Esophagus squamous epithelium (tissue), 5 donors: ENCODE measurements at regions not wholly inside any gene's neighbourhood (a gene's known extent, or its start where the extent isn't known, plus 50 kb on each side); places are given as distances from the start of the nearest gene placed in this dataset.

ENCODE experiments used
- DNase-seq: peaks from one replicate; lab custom pipeline; 2025; lab: John Stamatoyannopoulos, UW
- H3K27ac ChIP-seq, 4 donors: fragments of 200-600 bp; sonication (generic); one replicate each; pipeline ENCODE4 v1.5.1; 2016 to 2019; ENCODE audit warnings: mild to moderate bottlenecking in 1 of 4
- H3K27me3 ChIP-seq, 4 donors: fragments of 200-600 bp; sonication (generic); 1 replicate in 3 of 4; 2 replicates in 1 of 4; pipeline versions ENCODE4 v1.5.1 to v1.6.0; 2017 to 2021; ENCODE audit warnings: antibody characterized with exemption in 1 of 4
- H3K36me3 ChIP-seq, 3 donors: fragments of 200-600 bp; sonication (generic); one replicate each; pipeline ENCODE4 v1.5.1; 2016 to 2019
- H3K4me1 ChIP-seq, 3 donors: fragments of 200-600 bp; sonication (generic); one replicate each; pipeline ENCODE4 v1.5.1; 2017 to 2019
- H3K4me3 ChIP-seq, 4 donors: fragments of 200-600 bp; sonication (generic); 1 replicate in 3 of 4; 2 replicates in 1 of 4; pipeline ENCODE4 v1.5.1; 2016 to 2019; ENCODE audit warnings: mild to moderate bottlenecking in 2 of 4, moderate library complexity in 1 of 4
- H3K9me3 ChIP-seq, 3 donors: fragments of 200-600 bp; sonication (generic); one replicate each; pipeline ENCODE4 v1.5.1; 2016 to 2019
- POLR2A ChIP-seq, 4 donors: fragments of 450-650 bp; IDR thresholded peaks; one replicate each; pipeline ENCODE4 v1.6.1; 2017; ENCODE audit warnings: antibody characterized with exemption in 4 of 4, mild to moderate bottlenecking in 4 of 4, moderate library complexity in 3 of 4
- WGBS, 2 donors: methylation state at CpG; one replicate each; pipeline ENCODE4 v1.1.5; 2018; 5-methylcytosine and 5-hydroxymethylcytosine counted together
- intact Hi-C: fragments of 100-400 bp; cut with DNase I; formaldehyde crosslinking; loops from one replicate; pipeline ENCODE4 v1.15.0; 2022
- TF ChIP-seq, protein P1 (sequence below), 6 experiments: fragments of 450-650 bp in 4 of 6; fragments of 200-600 bp in 2 of 6; sonication (generic) in 2 of 6; IDR thresholded peaks; one replicate each; pipeline ENCODE4 v1.5.1; 2016 to 2019; ENCODE audit warnings: antibody characterized with exemption in 6 of 6, mild to moderate bottlenecking in 4 of 6, moderate library complexity in 4 of 6
- donor health status: DM: yes; HTN: yes; CAD: no.

DNA sequence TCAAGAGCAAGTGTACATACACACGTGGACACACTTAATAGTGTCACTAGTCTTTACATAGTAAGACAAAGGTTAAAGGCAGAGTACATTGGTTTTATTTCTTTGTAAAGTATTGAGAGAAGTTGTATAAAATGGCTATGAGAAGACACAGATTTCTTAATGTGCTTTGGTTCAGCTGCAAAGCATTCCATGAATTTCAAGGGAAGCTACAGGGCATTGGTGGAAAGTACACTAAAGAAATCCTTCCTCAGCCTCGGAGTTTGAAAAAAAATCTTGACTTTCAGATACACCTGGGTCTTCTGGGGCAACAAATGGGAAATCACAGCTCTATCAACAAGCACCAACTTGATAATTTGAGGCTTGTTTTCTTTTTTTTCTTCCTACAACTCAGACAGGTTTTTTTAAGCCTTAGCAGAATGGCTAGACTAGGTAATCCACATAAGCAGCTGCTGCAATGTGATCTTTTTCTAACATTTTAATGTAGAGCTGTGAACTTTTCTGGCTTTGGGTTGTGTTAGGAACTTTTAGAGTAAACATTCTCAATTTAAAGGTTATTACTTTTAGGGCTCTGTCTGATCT is 140.4 kb upstream of the FST start:
- no peak for DNase-seq
- TF ChIP-seq, protein P1, sequence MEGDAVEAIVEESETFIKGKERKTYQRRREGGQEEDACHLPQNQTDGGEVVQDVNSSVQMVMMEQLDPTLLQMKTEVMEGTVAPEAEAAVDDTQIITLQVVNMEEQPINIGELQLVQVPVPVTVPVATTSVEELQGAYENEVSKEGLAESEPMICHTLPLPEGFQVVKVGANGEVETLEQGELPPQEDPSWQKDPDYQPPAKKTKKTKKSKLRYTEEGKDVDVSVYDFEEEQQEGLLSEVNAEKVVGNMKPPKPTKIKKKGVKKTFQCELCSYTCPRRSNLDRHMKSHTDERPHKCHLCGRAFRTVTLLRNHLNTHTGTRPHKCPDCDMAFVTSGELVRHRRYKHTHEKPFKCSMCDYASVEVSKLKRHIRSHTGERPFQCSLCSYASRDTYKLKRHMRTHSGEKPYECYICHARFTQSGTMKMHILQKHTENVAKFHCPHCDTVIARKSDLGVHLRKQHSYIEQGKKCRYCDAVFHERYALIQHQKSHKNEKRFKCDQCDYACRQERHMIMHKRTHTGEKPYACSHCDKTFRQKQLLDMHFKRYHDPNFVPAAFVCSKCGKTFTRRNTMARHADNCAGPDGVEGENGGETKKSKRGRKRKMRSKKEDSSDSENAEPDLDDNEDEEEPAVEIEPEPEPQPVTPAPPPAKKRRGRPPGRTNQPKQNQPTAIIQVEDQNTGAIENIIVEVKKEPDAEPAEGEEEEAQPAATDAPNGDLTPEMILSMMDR (IDR thresholded peaks at IDR 0.05), result no peak
- TF ChIP-seq POLR2A (IDR thresholded peaks at IDR 0.05), result no peak
- intact Hi-C loops, result no loop called here
- Histone ChIP-seq H3K4me1 (peaks cover 0 to 53% (median 2%) of the 10 kb centered on the region in 3 donors), H3K27me3 (no peaks in the 10 kb centered on the region), H3K36me3 (no peaks in the 10 kb centered on the region), H3K9me3 (no peaks in the 10 kb centered on the region), H3K27ac (peak overlapping the region in 3 of 4 donors; percentile 11 to 54 (median 18)), H3K4me3 (no peak overlapping the region)
- WGBS, 2 donors, result 28% methylated on average over 2 of the region's 2 CpGs

DNA sequence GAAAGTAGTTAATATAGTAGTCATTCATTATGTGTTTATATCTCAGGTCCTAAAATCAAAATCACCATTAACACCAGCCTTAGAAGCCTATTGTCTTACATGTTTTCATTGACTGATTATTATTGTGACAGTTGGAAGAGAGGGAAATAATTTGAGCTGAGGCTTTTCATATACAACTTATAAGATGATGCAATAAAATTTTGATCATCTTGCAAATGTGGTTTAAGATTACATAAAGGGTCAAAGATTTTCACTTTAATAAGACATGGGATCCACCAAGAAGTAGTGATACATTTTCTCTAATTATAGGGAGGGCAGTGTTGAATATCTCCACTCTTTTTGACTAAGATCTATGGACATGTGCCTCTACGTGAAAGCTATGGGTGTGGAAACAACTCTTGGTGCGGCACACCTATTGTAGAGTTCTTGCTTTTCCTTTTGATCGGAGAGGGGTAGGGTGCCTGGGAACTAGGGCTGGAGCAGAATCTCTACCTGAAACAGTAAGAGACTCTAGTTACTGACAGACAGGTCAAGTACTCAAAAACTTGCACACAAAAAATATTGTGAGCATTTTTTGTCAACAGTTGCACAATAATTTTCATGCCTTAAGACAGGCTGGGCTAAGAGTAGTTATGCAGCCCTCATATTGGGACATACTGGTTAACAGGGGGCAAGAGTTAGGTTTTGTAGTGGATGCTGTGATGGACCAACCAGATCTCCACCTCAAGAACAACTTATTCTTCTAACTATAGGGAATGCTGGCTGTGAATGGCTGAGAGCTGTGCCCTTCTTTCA is 139.3 kb upstream of the FST start:
- no peaks in the 10 kb centered on the region for H3K36me3 ChIP-seq
- no peak overlapping the region for H3K4me3 ChIP-seq
- no peaks in the 10 kb centered on the region for H3K9me3 ChIP-seq
- no peak overlapping the region for H3K27ac ChIP-seq
- 86 to 91% methylated on average over 3 of the region's 3 CpGs for WGBS, 2 donors
- TF ChIP-seq, protein P1 (IDR thresholded peaks at IDR 0.05), result no peak
- TF ChIP-seq POLR2A (IDR thresholded peaks at IDR 0.05), result no peak
- H3K27me3 ChIP-seq, result no peaks in the 10 kb centered on the region
- DNase-seq, result no peak
- intact Hi-C loops, result no loop called here
- H3K4me1 ChIP-seq, result peaks cover 0 to 47% (median 0%) of the 10 kb centered on the region in 3 donors

DNA sequence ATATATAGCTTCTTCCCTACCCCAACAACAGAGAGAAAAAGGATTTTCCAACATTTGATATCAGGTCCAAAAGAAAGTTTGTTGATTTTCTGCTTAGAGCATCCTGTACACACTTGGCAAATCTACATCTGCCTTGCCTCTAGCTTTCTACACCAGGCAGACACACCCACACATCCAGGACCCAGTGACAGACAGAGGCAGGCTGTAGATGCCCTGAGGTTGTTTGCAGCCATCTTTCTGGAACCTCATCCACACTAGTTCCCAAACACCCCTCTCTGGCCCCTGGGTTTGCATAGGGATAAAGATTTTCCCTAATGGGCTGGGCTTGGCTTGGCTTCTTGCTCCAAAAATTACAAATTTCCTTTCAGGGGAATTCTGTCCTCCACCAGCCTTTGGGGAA is 138.2 kb upstream of the FST start:
- H3K9me3 ChIP-seq, result no peaks in the 10 kb centered on the region
- TF ChIP-seq, protein P1 (IDR thresholded peaks at IDR 0.05), result no peak
- no peak for TF ChIP-seq POLR2A (IDR thresholded peaks at IDR 0.05)
- H3K27me3 ChIP-seq, result no peaks in the 10 kb centered on the region
- no peak for DNase-seq
- H3K36me3 ChIP-seq, result no peaks in the 10 kb centered on the region
- intact Hi-C loops, result no loop called here
- no peak overlapping the region for H3K4me3 ChIP-seq
- H3K4me1 ChIP-seq, result peaks cover 0 to 45% (median 0%) of the 10 kb centered on the region in 3 donors
- no peak overlapping the region for H3K27ac ChIP-seq

DNA sequence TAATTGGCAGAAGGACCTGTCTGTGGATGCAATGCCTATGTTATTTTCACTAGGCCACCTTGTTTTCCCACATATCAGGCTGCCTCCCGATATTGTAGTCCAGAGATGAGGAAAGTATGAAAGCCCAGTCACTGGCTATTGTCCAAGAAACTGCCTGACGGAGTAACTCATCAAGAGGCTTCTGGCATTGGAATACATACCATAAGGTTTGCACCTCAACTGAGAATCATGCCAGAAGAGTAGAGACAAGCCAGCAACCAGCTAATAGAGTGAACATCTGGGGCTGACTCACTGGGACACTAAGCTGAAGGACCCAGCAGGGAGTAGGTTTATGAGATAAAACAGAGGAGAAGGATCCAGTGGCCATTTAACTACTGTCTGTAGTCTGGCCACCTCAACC is 137.2 kb upstream of the FST start:
- 28 to 42% methylated on average over 2 of the region's 2 CpGs for WGBS, 2 donors
- no peak overlapping the region for H3K27ac ChIP-seq
- no peaks in the 10 kb centered on the region for H3K27me3 ChIP-seq
- H3K4me1 ChIP-seq, result peaks cover 0 to 35% (median 0%) of the 10 kb centered on the region in 3 donors
- TF ChIP-seq, protein P1 (IDR thresholded peaks at IDR 0.05), result no peak
- no peak for TF ChIP-seq POLR2A (IDR thresholded peaks at IDR 0.05)
- no peaks in the 10 kb centered on the region for H3K9me3 ChIP-seq
- intact Hi-C loops, result no loop called here
- H3K4me3 ChIP-seq, result no peak overlapping the region
- no peaks in the 10 kb centered on the region for H3K36me3 ChIP-seq
- no peak for DNase-seq

DNA sequence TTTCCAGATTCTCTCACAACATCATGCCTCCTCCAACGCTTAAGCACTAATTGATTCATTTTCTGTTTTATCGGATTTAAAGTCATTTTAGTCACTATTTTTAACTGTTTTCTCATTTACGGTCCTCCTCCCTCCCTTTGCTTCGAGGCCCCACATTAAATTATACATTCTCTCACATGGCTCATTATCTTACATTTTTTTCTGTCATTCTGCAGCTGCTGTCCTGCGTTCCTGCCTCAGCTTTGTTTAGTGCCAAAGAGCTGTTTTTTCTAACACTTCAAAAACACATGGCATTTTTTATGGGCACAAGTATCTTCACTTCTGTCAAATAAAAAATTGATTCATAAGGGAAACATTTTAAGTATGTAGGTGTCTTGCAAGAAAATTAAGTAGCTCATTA is 130.1 kb upstream of the FST start:
- DNase-seq, result no peak
- H3K27me3 ChIP-seq, result no peaks in the 10 kb centered on the region
- peaks cover 0 to 6% (median 0%) of the 10 kb centered on the region in 3 donors for H3K4me1 ChIP-seq
- no peaks in the 10 kb centered on the region for H3K36me3 ChIP-seq
- H3K9me3 ChIP-seq, result no peaks in the 10 kb centered on the region
- TF ChIP-seq POLR2A (IDR thresholded peaks at IDR 0.05), result no peak
- TF ChIP-seq, protein P1 (IDR thresholded peaks at IDR 0.05), result no peak
- no peak overlapping the region for H3K4me3 ChIP-seq
- WGBS, 2 donors, result 55 to 68% methylated on average over 5 of the region's 5 CpGs
- no peak overlapping the region for H3K27ac ChIP-seq
- intact Hi-C loops, result no loop called here
